MM.1S (cell line): ENCODE measurements at regions not wholly inside any gene's neighbourhood (a gene's known extent, or its start where the extent isn't known, plus 50 kb on each side); places are given as distances from the start of the nearest gene placed in this dataset.

Experiments
- DNase-seq: peaks from one replicate; pipeline ENCODE4 v3.0.0-alpha.2; 2015
- H2AFZ ChIP-seq: fragments of 300-600 bp; sonication (generic); 2 replicates; pipeline ENCODE4 v1.6.0; 2016; ENCODE audit warnings: antibody characterized with exemption, low read length
- H3F3A ChIP-seq: fragments of 300-600 bp; sonication (generic); 2 replicates; pipeline ENCODE4 v1.6.1; 2016; ENCODE audit warnings: mild to moderate bottlenecking, antibody characterized with exemption, low read length, moderate library complexity, mixed read lengths; ENCODE audit not compliant: insufficient read depth
- H3K27ac ChIP-seq: fragments of 300-600 bp; sonication (generic); 2 replicates; pipeline ENCODE4 v1.5.1; 2016; ENCODE audit warnings: mild to moderate bottlenecking, low read length
- H3K27me3 ChIP-seq: fragments of 300-600 bp; sonication (generic); replicated peaks from 2 replicates; pipeline ENCODE4 v1.6.0; 2016; ENCODE audit warnings: low read length; ENCODE audit not compliant: insufficient read depth
- H3K36me3 ChIP-seq: fragments of 300-600 bp; sonication (generic); replicated peaks from 2 replicates; pipeline ENCODE4 v1.6.1; 2016; ENCODE audit warnings: mild to moderate bottlenecking, low read length, mixed read lengths; ENCODE audit not compliant: insufficient read depth
- H3K4me1 ChIP-seq: fragments of 300-600 bp; sonication (generic); 2 replicates; pipeline ENCODE4 v1.6.1; 2016; ENCODE audit warnings: low read length, mixed read lengths
- H3K4me2 ChIP-seq: fragments of 300-600 bp; sonication (generic); 2 replicates; pipeline ENCODE4 v1.6.0; 2016; ENCODE audit warnings: low read depth, low read length
- H3K4me3 ChIP-seq: fragments of 300-600 bp; sonication (generic); 2 replicates; pipeline ENCODE4 v1.5.1; 2016; ENCODE audit warnings: low read length, mixed read lengths
- H3K79me2 ChIP-seq: fragments of 300-600 bp; sonication (generic); 2 replicates; pipeline ENCODE4 v1.6.1; 2016; ENCODE audit warnings: mixed run types, low read length, mixed read lengths
- H3K9ac ChIP-seq: fragments of 300-600 bp; sonication (generic); 2 replicates; pipeline ENCODE4 v1.6.1; 2016; ENCODE audit warnings: low read length, mixed read lengths
- H3K9me2 ChIP-seq: fragments of 300-600 bp; sonication (generic); replicated peaks from 2 replicates; pipeline ENCODE4 v1.6.1; 2016; ENCODE audit warnings: mild to moderate bottlenecking, low read length, mixed read lengths; ENCODE audit not compliant: insufficient read depth
- H3K9me3 ChIP-seq: fragments of 300-600 bp; sonication (generic); replicated peaks from 2 replicates; pipeline ENCODE4 v1.6.1; 2016; ENCODE audit warnings: mild to moderate bottlenecking, low read length, mixed read lengths; ENCODE audit not compliant: insufficient read depth
- H4K20me1 ChIP-seq: fragments of 300-600 bp; sonication (generic); 2 replicates; pipeline ENCODE4 v1.6.1; 2016; ENCODE audit warnings: mild to moderate bottlenecking, low read length, moderate library complexity, mixed read lengths; ENCODE audit not compliant: insufficient read depth
- CTCF ChIP-seq: fragments of 300-600 bp; sonication (generic); IDR thresholded peaks from 2 replicates; pipeline ENCODE4 v1.5.1; 2016; ENCODE audit warnings: antibody characterized with exemption, low read length, mixed read lengths
- EZH2 ChIP-seq: fragments of 300-600 bp; sonication (generic); optimal IDR thresholded peaks from 2 replicates; pipeline ENCODE3; 2017; ENCODE audit warnings: low read depth, mild to moderate bottlenecking, antibody characterized with exemption, low read length, mixed read lengths
- EZH2phosphoT487 ChIP-seq: fragments of 300-600 bp; sonication (generic); IDR thresholded peaks from 2 replicates; pipeline ENCODE4 v1.6.1; 2018; ENCODE audit warnings: antibody characterized with exemption, low read length

DNA sequence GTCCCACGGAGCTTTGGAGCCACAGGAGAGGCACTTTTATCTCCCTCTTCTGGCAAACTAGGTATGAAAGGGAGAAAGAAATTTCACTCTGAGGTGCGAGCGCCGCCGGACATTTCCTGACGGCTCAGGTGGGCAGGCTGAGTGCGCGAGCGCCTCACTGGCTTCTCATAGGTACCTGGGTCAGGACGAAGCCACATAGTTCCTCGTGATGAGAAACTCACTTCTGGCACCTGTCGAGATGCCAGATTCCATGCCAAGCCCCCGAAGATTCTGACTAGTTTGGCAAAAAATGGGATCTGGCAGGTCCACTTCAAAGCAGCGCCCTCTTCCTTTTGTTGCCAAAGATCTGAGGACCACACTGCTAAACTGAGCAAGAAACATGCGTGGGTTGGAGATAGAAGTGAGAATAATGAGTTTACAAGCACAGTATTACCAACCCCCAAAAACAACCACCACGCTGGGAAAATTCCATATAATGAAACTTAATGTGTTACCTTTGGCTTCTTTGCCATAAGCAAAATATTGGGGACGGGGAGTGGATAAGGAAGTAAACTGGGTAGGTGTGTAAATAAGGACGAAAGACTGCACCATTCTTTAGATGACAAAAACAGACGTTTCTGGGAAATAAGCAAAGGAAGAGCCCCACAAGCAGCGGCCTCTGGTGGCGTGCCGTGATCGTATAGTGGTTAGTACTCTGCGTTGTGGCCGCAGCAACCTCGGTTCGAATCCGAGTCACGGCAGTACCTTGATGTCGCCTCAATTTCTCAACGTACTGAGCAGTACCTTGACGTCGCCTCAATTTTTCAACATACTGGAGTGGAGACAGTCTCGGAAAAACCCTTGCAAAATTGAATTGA lies 89.8 kb upstream of the PRSS16 start:
- no peaks in the 10 kb centered on the region for H3K79me2 ChIP-seq
- peak overlapping the region; percentile 98 for H3K4me2 ChIP-seq
- H3K36me3 ChIP-seq = no peaks in the 10 kb centered on the region
- peak overlapping the region; percentile 34; the same call in 1 of the 2 replicates for H3K27ac ChIP-seq
- no peaks in the 10 kb centered on the region for H4K20me1 ChIP-seq
- peak; percentile 69 for DNase-seq
- H3K9me2 ChIP-seq = no peaks in the 10 kb centered on the region
- peaks cover 19% of the 10 kb centered on the region for H3F3A ChIP-seq
- H3K9me3 ChIP-seq = no peaks in the 10 kb centered on the region
- peak overlapping the region; percentile 72 for H3K4me3 ChIP-seq
- H3K27me3 ChIP-seq = no peaks in the 10 kb centered on the region
- peak overlapping the region; percentile 83 for H2AFZ ChIP-seq
- H3K4me1 ChIP-seq = peaks cover 12% of the 10 kb centered on the region
- TF ChIP-seq EZH2phosphoT487 (no peak), CTCF (peak; percentile 54)
- H3K9ac ChIP-seq = peak overlapping the region; percentile 47; the same call in 1 of the 2 replicates

DNA sequence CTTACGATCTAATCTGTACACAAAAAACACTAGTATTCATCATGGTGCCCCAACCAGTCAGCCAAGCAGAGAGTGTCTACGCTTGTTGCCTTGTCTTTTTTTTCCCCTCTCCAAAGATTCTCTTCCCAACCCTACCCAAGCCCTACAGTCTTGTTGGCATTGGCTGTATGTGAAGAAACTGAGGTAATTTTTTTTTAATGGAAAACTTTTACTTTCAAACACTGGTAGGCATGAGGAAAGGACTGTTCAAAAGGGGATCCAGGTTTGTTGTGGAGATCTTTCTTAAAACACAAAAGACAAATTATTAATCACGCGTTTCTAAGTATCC lies 89.2 kb upstream of the PRSS16 start:
- no peak for TF ChIP-seq CTCF
- TF ChIP-seq EZH2phosphoT487 = no peak
- no peak for TF ChIP-seq EZH2
- Histone ChIP-seq H2AFZ (peak overlapping the region; percentile 83), H3K27ac (no peak overlapping the region), H3K79me2 (no peaks in the 10 kb centered on the region), H3K4me1 (peaks cover 12% of the 10 kb centered on the region), H3K4me3 (peak overlapping the region; percentile 72), H3F3A (peaks cover 19% of the 10 kb centered on the region), H4K20me1 (no peaks in the 10 kb centered on the region), H3K9me3 (no peaks in the 10 kb centered on the region), H3K4me2 (peak overlapping the region; percentile 98), H3K27me3 (no peaks in the 10 kb centered on the region), H3K9me2 (no peaks in the 10 kb centered on the region), H3K36me3 (no peaks in the 10 kb centered on the region), H3K9ac (no peak overlapping the region)
- DNase-seq = no peak

- Histone ChIP-seq H3K9me2 (no peaks in the 10 kb centered on the region), H3K4me2 (no peak overlapping the region), H3K36me3 (no peaks in the 10 kb centered on the region), H4K20me1 (no peaks in the 10 kb centered on the region), H3K4me1 (peaks cover 6% of the 10 kb centered on the region), H3K9ac (no peak overlapping the region), H3K4me3 (no peak overlapping the region), H3K79me2 (no peaks in the 10 kb centered on the region), H3K27ac (no peak overlapping the region), H3K27me3 (no peaks in the 10 kb centered on the region), H3K9me3 (no peaks in the 10 kb centered on the region), H3F3A (peaks cover 17% of the 10 kb centered on the region), H2AFZ (no peak overlapping the region)
- TF ChIP-seq CTCF (no peak), EZH2phosphoT487 (no peak), EZH2 (no peak)
- no peak for DNase-seq
Measured at GRCh38 chr6:27159725-27160124, 87.8 kb upstream of the PRSS16 start.
